Smooth muscle cell (in vitro differentiated cells): ENCODE measurements at regions not wholly inside any gene's neighbourhood (a gene's known extent, or its start where the extent isn't known, plus 50 kb on each side); places are given as distances from the start of the nearest gene placed in this dataset.

ENCODE experiments used
- DNase-seq: peaks from one replicate; lab custom pipeline; 2025; ENCODE audit not compliant: unreplicated experiment; lab: John Stamatoyannopoulos, UW
- H2AFZ ChIP-seq: fragments of 200-600 bp; sonication (generic); 2 replicates; pipeline ENCODE4 v1.6.0; 2016; ENCODE audit warnings: antibody characterized with exemption, low read depth, mild to moderate bottlenecking
- H3F3A ChIP-seq: fragments of 200-600 bp; sonication (generic); 2 replicates; pipeline ENCODE4 v1.6.0; 2017; ENCODE audit warnings: antibody characterized with exemption, low read depth
- H3K27ac ChIP-seq: fragments of 200-600 bp; sonication (generic); 2 replicates; pipeline ENCODE4 v1.5.1; 2016; ENCODE audit warnings: low read depth, mild to moderate bottlenecking
- H3K27me3 ChIP-seq: fragments of 200-600 bp; sonication (generic); 2 replicates; pipeline ENCODE4 v1.6.1; 2016; ENCODE audit warnings: low read depth, mild to moderate bottlenecking
- H3K36me3 ChIP-seq: fragments of 200-600 bp; sonication (generic); 2 replicates; pipeline ENCODE4 v1.5.1; 2016; ENCODE audit warnings: low read depth
- H3K4me1 ChIP-seq: fragments of 200-600 bp; sonication (generic); 2 replicates; pipeline ENCODE4 v1.5.1; 2016; ENCODE audit warnings: low read depth
- H3K4me2 ChIP-seq: fragments of 200-600 bp; sonication (generic); 2 replicates; pipeline ENCODE4 v1.6.0; 2016; ENCODE audit warnings: mild to moderate bottlenecking
- H3K4me3 ChIP-seq: fragments of 200-600 bp; sonication (generic); 2 replicates; pipeline ENCODE4 v1.5.1; 2016; ENCODE audit warnings: mild to moderate bottlenecking
- H3K79me2 ChIP-seq: fragments of 200-600 bp; sonication (generic); 2 replicates; pipeline ENCODE4 v1.6.0; 2016; ENCODE audit warnings: low read depth, mild to moderate bottlenecking
- H3K9ac ChIP-seq: fragments of 200-600 bp; sonication (generic); 2 replicates; pipeline ENCODE4 v1.6.0; 2016; ENCODE audit warnings: low read depth
- H3K9me3 ChIP-seq: fragments of 200-600 bp; sonication (generic); replicated peaks from 2 replicates; pipeline ENCODE4 v1.5.1; 2016; ENCODE audit warnings: low read depth
- H4K20me1 ChIP-seq: fragments of 200-600 bp; sonication (generic); 2 replicates; pipeline ENCODE4 v1.6.0; 2016; ENCODE audit warnings: low read depth
- CTCF ChIP-seq: fragments of 200-600 bp; sonication (generic); IDR thresholded peaks from 2 replicates; pipeline ENCODE4 v1.5.1; 2017; ENCODE audit warnings: borderline replicate concordance, mild to moderate bottlenecking, antibody characterized with exemption; ENCODE audit not compliant: insufficient read depth, poor library complexity, severe bottlenecking
- WGBS: methylation state at CpG from one replicate; pipeline ENCODE4 v1.1.7; 2016; ENCODE audit warnings: low lambda C conversion rate; 5-methylcytosine and 5-hydroxymethylcytosine counted together

GRCh38 chr3:106768941-106769480 lies 608.2 kb upstream of the CCDC54 start:
- H3K4me1 ChIP-seq = no peaks in the 10 kb centered on the region
- no peak overlapping the region for H3K4me2 ChIP-seq
- no peak for TF ChIP-seq CTCF
- H3K4me3 ChIP-seq = no peak overlapping the region
- H4K20me1 ChIP-seq = no peaks in the 10 kb centered on the region
- H3K27me3 ChIP-seq = no peaks in the 10 kb centered on the region
- no peak for DNase-seq
- H3K9me3 ChIP-seq = no peaks in the 10 kb centered on the region
- no peak overlapping the region for H2AFZ ChIP-seq
- H3K36me3 ChIP-seq = no peaks in the 10 kb centered on the region
- H3K9ac ChIP-seq = no peak overlapping the region
- H3K79me2 ChIP-seq = no peaks in the 10 kb centered on the region
- H3F3A ChIP-seq = no peaks in the 10 kb centered on the region
- H3K27ac ChIP-seq = no peak overlapping the region

- Histone ChIP-seq H3K4me3 (no peak overlapping the region), H3K27ac (no peak overlapping the region), H3K79me2 (no peaks in the 10 kb centered on the region), H3K4me2 (no peak overlapping the region), H3K27me3 (no peaks in the 10 kb centered on the region), H3K4me1 (no peaks in the 10 kb centered on the region), H3K9me3 (no peaks in the 10 kb centered on the region), H3K36me3 (no peaks in the 10 kb centered on the region), H3K9ac (no peak overlapping the region), H3F3A (no peaks in the 10 kb centered on the region), H2AFZ (no peak overlapping the region), H4K20me1 (no peaks in the 10 kb centered on the region)
- 88% methylated on average over 1 of the region's 1 CpG for WGBS
- no peak for DNase-seq
- no peak for TF ChIP-seq CTCF
Measured at GRCh38 chr3:106773795-106774194, 603.4 kb upstream of the CCDC54 start.

DNA sequence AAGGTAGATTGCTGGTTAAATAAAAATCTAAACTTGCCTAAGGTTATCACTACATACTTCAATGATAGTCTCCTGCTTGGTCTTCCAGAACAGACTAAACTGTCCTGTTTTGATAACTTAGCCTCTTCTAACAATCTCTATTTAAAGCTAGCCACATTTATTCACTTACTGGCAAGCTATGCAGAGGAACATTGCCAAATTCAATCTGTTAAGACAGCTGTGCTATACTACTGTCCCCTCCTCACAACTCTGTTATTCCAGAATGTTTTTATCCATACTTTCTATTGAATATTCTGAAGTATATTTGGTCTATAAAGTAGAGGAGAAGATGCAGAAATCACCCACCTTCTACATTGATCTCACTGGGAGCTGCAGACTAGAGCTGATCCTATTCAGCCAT lies 594.0 kb upstream of the CCDC54 start:
- Histone ChIP-seq H3F3A (no peaks in the 10 kb centered on the region), H4K20me1 (no peaks in the 10 kb centered on the region), H3K9ac (no peak overlapping the region), H3K9me3 (no peaks in the 10 kb centered on the region), H3K4me1 (no peaks in the 10 kb centered on the region), H3K36me3 (no peaks in the 10 kb centered on the region), H3K27me3 (no peaks in the 10 kb centered on the region), H3K4me2 (no peak overlapping the region), H3K79me2 (no peaks in the 10 kb centered on the region), H3K4me3 (no peak overlapping the region), H3K27ac (no peak overlapping the region), H2AFZ (no peak overlapping the region)
- TF ChIP-seq CTCF = no peak
- no peak for DNase-seq

DNA sequence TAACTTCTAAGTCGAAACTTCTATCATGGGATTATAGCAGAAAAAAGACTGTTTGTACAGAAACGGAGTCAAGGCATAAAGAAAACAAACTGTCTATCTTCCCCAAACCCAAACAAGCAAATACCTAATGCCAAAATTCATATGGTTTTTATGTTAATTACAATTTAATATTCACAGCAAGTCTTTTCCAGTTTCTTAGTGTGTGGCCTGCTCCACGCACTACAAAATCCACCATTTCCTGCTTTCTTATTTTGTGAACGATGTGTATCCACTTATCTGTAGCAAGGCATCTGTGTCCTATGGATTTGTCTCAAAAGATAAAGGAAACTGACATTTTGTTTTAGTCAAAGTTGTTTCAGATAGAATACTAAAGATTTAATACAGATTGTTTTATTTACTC lies 588.0 kb upstream of the CCDC54 start:
- no peaks in the 10 kb centered on the region for H4K20me1 ChIP-seq

More for the DNA sequence above, 588.0 kb upstream of the CCDC54 start:
- 55% methylated on average over 4 of the region's 4 CpGs for WGBS
- Histone ChIP-seq H3K27ac (no peak overlapping the region), H3F3A (no peaks in the 10 kb centered on the region), H3K9me3 (no peaks in the 10 kb centered on the region), H3K4me2 (no peak overlapping the region), H3K9ac (no peak overlapping the region), H3K4me3 (no peak overlapping the region), H3K4me1 (no peaks in the 10 kb centered on the region), H2AFZ (peak overlapping the region; percentile 35), H3K36me3 (no peaks in the 10 kb centered on the region), H3K27me3 (no peaks in the 10 kb centered on the region), H3K79me2 (no peaks in the 10 kb centered on the region)
- DNase-seq = no peak
- TF ChIP-seq CTCF = no peak
